Pancreas (tissue), 10 donors: ENCODE measurements at regions not wholly inside any gene's neighbourhood (a gene's known extent, or its start where the extent isn't known, plus 50 kb on each side); places are given as distances from the start of the nearest gene placed in this dataset.
A peak's percentile ranks its signal among the peaks of the same experiment; 100 is the strongest.

Source experiments
- ATAC-seq, 4 donors: fragments of 200-7000 bp; cut with Tn5 transposase; one replicate each; pipeline versions ENCODE4 v1.8.0 to v1.9.1; 2020; ENCODE audit warnings: mild to moderate bottlenecking in 4 of 4, moderate library complexity in 4 of 4
- DNase-seq, 6 donors: peaks; one replicate each; pipeline ENCODE4 v3.0.0-alpha.2; 2020
- FAIRE-seq: peaks from 2 replicates; lab custom pipeline; 2012; peaks lifted over from hg19 to GRCh38; lab: Jason Lieb, UNC
- H3K27ac ChIP-seq, 4 donors: fragments of 200-600 bp; sonication (generic); 1 replicate in 3 of 4; 2 replicates in 1 of 4; pipeline versions ENCODE4 v1.5.0 to v1.8.0; 2020
- H3K27me3 ChIP-seq, 4 donors: fragments of 200-600 bp; one replicate each; pipeline ENCODE4 v1.8.0; 2021
- H3K36me3 ChIP-seq, 3 donors: fragments of 200-600 bp; sonication (generic) in 1 of 3; one replicate each; pipeline versions ENCODE4 v1.5.0 to v1.8.0; 2020 to 2021
- H3K4me1 ChIP-seq, 3 donors: fragments of 200-600 bp; one replicate each; pipeline ENCODE4 v1.8.0; 2021
- H3K4me3 ChIP-seq, 4 donors: fragments of 200-600 bp; sonication (generic) in 2 of 4; one replicate each; pipeline versions ENCODE4 v1.5.0 to v1.8.0; 2020 to 2021
- H3K9me3 ChIP-seq, 4 donors: fragments of 200-600 bp; one replicate each; pipeline ENCODE4 v1.8.0; 2021
- CTCF ChIP-seq, 4 donors: fragments of 200-600 bp; sonication (generic) in 3 of 4; IDR thresholded peaks; one replicate each; pipeline versions ENCODE4 v1.5.0 to v1.8.0; 2021; ENCODE audit warnings: antibody characterized with exemption in 4 of 4
- WGBS, 2 donors: extraction: QIAGEN DNeasy Blood & Tissue Kit; methylation state at CpG; one replicate each; pipeline ENCODE4 v1.1.7; 2013; 5-methylcytosine and 5-hydroxymethylcytosine counted together
- intact Hi-C, 3 donors: fragments of 100-400 bp; cut with DNase I; formaldehyde crosslinking; loops; one replicate each; pipeline versions ENCODE4 v1.11.1 to v1.14.2; 2022
- donor health status: healthy with polysubstance abuse.
- donor health status: DM: no; HTN: no; CAD: no; lungs with moderate emphysema.
- donor health status: DM: no; HTN: no; CAD: no.
- donor health status: control.
- donor health status: control.
- donor health status: Bipolar disorder and iron deficiency.
- donor health status: DM: yes; HTN: yes; CAD: no.
- donor health status: DM: no; HTN: no; CAD: no.
- donor health status: DM: no; HTN: no; CAD: no.
- donor health status: DM: yes; HTN: yes; CAD: no.

GRCh38 chr5:133763744-133764143 lies 151.4 kb upstream of the FSTL4 start:
- intact Hi-C loops, result no loop called here
- WGBS, 2 donors, result 47 to 52% methylated on average over 4 of the region's 4 CpGs
- H3K36me3 ChIP-seq, result no peaks in the 10 kb centered on the region
- no peak overlapping the region for H3K4me3 ChIP-seq
- H3K9me3 ChIP-seq, result no peaks in the 10 kb centered on the region
- H3K4me1 ChIP-seq, result no peaks in the 10 kb centered on the region
- no peaks in the 10 kb centered on the region for H3K27me3 ChIP-seq
- DNase-seq (peak in 1 of 6 donors; percentile 15), FAIRE-seq (no peak), ATAC-seq (peak in 2 of 4 donors; percentile 50 to 58)
- no peak for TF ChIP-seq CTCF (IDR thresholded peaks at IDR 0.05)
- no peak overlapping the region for H3K27ac ChIP-seq

GRCh38 chr5:133761632-133762031 lies 149.3 kb upstream of the FSTL4 start:
- Histone ChIP-seq H3K9me3 (no peaks in the 10 kb centered on the region), H3K27ac (no peak overlapping the region), H3K27me3 (no peaks in the 10 kb centered on the region), H3K36me3 (no peaks in the 10 kb centered on the region), H3K4me3 (no peak overlapping the region), H3K4me1 (no peaks in the 10 kb centered on the region)
- 72 to 79% methylated on average over 4 of the region's 4 CpGs for WGBS, 2 donors
- FAIRE-seq (no peak), DNase-seq (no peak), ATAC-seq (no peak)
- intact Hi-C loops, result no loop called here
- TF ChIP-seq CTCF (IDR thresholded peaks at IDR 0.05), result no peak

DNA sequence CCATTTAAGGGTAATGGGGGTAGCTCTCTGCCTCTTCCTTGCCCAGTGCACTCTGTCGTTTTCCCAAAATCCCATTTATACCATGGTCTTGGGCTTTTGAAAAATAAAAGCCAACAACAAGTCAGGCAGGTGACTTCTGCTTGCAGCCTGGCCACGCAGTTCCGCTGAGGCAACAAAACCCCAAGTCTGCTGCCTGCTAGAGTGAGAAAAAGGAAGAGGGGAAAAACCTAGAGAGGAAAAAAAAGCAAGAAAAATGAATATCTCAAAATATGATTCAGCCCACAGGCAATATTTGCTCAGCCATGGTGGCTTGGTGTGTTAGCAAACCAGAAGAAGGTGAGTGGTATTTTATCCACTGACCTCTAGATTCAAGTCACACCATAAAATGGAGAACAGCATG lies 148.2 kb upstream of the FSTL4 start:
- no peak for FAIRE-seq
- Histone ChIP-seq H3K36me3 (no peaks in the 10 kb centered on the region), H3K27ac (no peak overlapping the region), H3K4me1 (no peaks in the 10 kb centered on the region), H3K27me3 (no peaks in the 10 kb centered on the region), H3K9me3 (no peaks in the 10 kb centered on the region), H3K4me3 (no peak overlapping the region)
- intact Hi-C loops, result no loop called here
- WGBS, 2 donors, result 85 to 90% methylated on average over 3 of the region's 3 CpGs
- DNase-seq, result no peak
- no peak for TF ChIP-seq CTCF (IDR thresholded peaks at IDR 0.05)
- ATAC-seq, result no peak

DNA sequence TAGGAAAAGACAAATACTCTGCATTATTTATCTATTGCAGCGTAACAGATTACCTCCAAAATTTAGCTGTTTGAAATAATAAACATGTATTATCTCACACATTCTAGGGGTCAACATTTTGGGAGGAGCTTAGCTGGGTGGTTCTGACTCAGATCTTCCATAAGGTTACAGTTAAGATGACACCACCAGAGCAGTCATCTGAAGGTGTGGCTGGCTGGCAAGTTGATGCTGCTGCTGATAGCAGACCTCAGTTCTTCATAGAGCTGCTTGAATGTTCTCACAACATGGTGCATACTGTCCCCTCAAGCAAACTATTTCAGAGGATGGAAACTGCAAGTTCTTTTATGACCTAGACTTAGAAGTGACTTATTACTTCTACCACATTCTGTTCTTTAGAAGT lies 146.3 kb upstream of the FSTL4 start:
- H3K27ac ChIP-seq, result no peak overlapping the region
- H3K4me3 ChIP-seq, result no peak overlapping the region
- no peak for ATAC-seq
- TF ChIP-seq CTCF (IDR thresholded peaks at IDR 0.05), result no peak
- H3K9me3 ChIP-seq, result no peaks in the 10 kb centered on the region
- 86 to 97% methylated on average over 1 of the region's 1 CpG for WGBS, 2 donors
- no peaks in the 10 kb centered on the region for H3K4me1 ChIP-seq
- intact Hi-C loops, result loop anchor here in 2 of 3 donors (10.0 kb wide), 1 partner anchor 106 kb away; no protein-coding TSS in a partner anchor
- FAIRE-seq, result no peak
- no peaks in the 10 kb centered on the region for H3K36me3 ChIP-seq
- no peaks in the 10 kb centered on the region for H3K27me3 ChIP-seq
- no peak for DNase-seq

DNA sequence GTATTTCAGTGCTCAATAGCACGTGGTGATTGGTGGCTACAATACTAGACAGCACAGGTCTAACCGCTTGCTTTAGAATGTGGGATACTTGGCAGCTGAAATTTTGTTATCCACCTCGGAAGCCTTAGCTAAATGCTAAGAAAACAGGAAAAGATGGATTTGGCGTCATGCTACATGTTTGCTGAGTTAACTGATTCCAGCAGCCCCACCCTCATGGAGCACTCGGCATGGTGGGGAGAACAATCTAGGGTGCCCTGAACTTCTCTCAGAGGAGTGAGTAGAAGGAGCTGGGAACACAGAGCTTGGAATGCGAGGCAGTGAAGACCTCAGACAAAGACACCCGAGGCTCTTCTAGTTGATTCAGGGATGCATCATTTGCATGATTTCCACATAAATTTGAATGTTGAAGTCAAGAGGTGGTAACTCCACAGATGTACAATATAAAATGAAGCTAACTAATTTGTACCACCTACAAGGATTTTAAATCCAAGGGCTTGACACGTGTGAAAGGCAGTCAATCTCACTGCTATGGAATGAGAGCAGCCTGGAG lies 145.1 kb upstream of the FSTL4 start:
- FAIRE-seq, result no peak
- no peak for TF ChIP-seq CTCF (IDR thresholded peaks at IDR 0.05)
- no peaks in the 10 kb centered on the region for H3K9me3 ChIP-seq
- no peak overlapping the region for H3K27ac ChIP-seq
- H3K36me3 ChIP-seq, result no peaks in the 10 kb centered on the region
- 39 to 44% methylated on average over 8 of the region's 8 CpGs for WGBS, 2 donors
- H3K4me1 ChIP-seq, result no peaks in the 10 kb centered on the region
- no peak for ATAC-seq
- H3K27me3 ChIP-seq, result no peaks in the 10 kb centered on the region
- H3K4me3 ChIP-seq, result no peak overlapping the region
- no peak for DNase-seq
- intact Hi-C loops, result loop anchor here in 2 of 3 donors (10.0 kb wide), 1 partner anchor 107 kb away; no protein-coding TSS in a partner anchor
